GM12872 (cell line): ENCODE measurements at regions not wholly inside any gene's neighbourhood (a gene's known extent, or its start where the extent isn't known, plus 50 kb on each side); places are given as distances from the start of the nearest gene placed in this dataset.

Experiments
- CTCF ChIP-seq: IDR thresholded peaks from 3 replicates; pipeline ENCODE4 v1.5.1; 2011; ENCODE audit warnings: low read depth, mild to moderate bottlenecking, low read length, moderate library complexity; ENCODE audit not compliant: insufficient read depth

GRCh38 chr4:63379750-63380522 is 1029.3 kb downstream of the TECRL start:
- no peak for TF ChIP-seq CTCF

DNA sequence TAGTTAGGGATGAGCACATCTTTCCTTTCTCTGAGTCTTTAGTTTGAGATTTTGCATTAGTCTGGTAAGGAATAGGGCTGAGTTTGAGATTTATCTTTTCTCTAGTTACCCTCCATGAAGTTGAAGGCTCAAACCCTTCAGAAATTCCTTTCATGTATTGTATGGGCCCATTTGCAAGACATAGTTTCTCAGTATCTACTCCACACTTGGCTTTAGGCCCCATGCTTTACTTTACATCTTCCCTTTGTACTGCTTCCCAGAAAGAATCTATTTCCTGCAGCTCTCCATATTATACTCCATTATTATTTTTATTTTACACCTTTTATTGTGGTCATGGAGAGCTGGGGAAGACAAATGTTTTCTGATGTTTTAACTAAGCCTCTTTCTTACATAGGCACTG is 1038.2 kb downstream of the TECRL start:
- no peak for TF ChIP-seq CTCF

- no peak for TF ChIP-seq CTCF
Observed at GRCh38 chr4:63361628-63362027, 1047.6 kb downstream of the TECRL start.

GRCh38 chr4:63361066-63361465 is 1048.2 kb downstream of the TECRL start:
- no peak for TF ChIP-seq CTCF

GRCh38 chr4:63349674-63350025 is 1059.6 kb downstream of the TECRL start:
- TF ChIP-seq CTCF = no peak

GRCh38 chr4:63348735-63349673 is 1060.2 kb downstream of the TECRL start:
- TF ChIP-seq CTCF = no peak

- TF ChIP-seq CTCF = no peak
Observed at GRCh38 chr4:63325140-63325539, 1084.1 kb downstream of the TECRL start.
